AML-193 (cell line): ENCODE measurements at regions not wholly inside any gene's neighbourhood (a gene's known extent, or its start where the extent isn't known, plus 50 kb on each side); places are given as distances from the start of the nearest gene placed in this dataset.
"Not testable (repeated sequence)": the region's sequence is repeated elsewhere in the genome, so short reads cannot be mapped to it uniquely, and the experiment has no call there.

ENCODE experiments used
- DNase-seq, 2 experiments: peaks; one replicate each; lab custom pipeline; 2025; lab: John Stamatoyannopoulos, UW

GRCh38 chr4:188435381-188435780 lies 296.1 kb downstream of the TRIML1 start:
- no peak for DNase-seq

DNA sequence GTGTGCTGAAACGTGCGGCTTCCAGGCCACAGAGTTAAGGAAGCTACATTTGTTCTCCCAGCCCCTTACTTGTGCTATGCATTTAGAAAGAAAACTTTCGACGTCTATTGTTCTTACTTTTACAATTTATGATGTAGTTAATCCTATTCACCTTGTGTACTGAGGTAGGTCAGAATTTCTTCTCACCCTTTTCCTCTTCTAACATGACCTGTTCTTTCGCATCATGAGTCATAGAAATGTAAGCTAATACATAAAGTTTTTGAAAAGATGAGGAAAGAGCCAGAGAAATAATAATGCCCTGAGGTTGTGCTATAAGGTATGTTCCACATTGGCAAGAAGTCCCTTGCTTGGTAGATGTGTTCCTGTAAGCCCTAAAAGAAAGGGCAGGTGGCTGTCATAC lies 298.3 kb downstream of the TRIML1 start:
- no peak for DNase-seq

DNA sequence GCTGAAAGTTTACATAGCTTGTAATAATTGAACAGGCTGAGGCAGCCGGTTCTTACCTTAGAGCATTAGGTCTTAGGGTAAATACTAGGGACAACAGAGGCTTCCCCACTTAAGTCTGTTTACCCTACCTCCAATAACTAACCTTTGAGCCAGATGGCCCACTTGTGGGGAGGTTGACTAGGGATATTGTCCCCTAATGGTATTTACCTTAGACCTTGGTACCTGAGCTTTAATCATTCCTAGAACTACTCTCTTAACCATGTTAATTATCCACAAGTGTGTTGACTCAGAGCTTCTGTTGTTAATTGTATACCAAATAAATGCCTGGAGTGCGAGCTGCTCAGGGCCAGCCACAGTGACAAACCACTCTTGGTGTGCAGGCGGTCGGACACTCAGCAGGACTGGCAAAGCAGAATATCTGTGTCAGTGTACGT lies 299.2 kb downstream of the TRIML1 start:
- DNase-seq = not testable (repeated sequence)

DNA sequence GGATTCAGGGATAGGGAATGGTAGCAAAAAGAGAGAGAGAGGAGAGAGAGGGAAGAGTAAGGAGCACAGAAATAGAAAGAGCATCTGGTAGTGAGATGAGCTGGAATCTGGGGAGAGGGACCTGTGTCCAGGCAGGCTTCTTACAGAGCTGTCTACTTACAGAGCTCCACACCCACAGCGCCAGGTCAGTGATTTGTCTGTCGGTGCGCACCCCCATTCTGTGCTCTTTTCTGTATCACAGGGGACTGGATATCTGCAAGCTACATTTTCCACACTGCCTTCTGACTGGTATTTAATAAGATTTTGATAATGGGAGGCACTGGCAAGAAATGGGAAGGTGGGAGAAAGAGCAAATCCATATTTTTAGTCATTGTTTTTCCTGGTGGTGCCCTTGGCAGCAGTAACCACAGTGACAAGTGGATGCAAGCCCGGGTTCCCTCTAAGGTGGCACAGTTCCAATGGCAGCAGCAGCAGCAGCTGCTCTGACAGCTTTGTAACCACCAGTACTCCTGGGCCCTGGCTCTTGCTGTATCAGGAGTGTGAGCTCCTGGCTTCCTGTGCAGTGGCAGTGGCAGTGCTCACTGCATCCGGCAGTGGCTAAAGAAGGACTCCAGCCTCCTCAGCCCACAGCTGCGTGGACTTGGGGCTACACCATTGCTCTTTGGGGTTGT lies 300.5 kb downstream of the TRIML1 start:
- no peak for DNase-seq

DNA sequence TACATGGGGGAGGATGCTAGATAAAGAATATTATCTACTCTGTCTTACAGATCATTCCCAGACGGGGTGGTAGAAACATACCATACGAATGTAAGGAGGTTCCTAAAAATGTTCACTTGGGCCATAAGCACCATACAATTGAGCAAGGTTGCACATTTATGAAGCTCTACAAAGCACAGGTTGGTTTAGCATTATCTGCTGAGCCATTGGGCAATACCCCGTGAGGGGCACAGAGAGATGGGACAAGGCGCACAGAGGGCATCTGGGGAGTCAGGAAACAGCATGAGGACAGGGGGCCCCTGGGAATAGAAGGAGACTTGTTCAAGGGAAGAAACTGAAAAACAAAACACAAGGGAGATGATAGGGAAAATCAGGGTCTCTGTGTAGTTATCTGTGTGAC lies 305.3 kb downstream of the TRIML1 start:
- DNase-seq = no peak

DNA sequence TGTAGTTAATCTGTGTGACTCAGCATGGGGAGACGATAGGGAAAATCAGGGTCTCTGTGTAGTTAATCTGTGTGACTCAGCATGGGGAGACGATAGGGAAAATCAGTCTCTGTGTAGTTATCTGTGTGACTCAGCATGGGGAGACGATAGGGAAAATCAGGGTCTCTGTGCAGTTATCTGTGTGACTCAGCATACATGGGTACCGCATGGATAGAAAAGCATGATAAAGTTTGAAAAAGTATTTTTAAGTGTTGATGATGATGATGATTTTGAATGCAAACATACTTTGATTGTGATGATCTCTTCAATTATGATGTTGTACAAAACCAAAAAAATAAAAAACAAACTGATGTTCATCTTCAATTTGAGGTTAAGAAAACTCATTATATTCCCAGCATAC lies 309.8 kb downstream of the TRIML1 start:
- DNase-seq = not testable (repeated sequence)

GRCh38 chr4:188450571-188450970 lies 311.3 kb downstream of the TRIML1 start:
- no peak for DNase-seq

DNA sequence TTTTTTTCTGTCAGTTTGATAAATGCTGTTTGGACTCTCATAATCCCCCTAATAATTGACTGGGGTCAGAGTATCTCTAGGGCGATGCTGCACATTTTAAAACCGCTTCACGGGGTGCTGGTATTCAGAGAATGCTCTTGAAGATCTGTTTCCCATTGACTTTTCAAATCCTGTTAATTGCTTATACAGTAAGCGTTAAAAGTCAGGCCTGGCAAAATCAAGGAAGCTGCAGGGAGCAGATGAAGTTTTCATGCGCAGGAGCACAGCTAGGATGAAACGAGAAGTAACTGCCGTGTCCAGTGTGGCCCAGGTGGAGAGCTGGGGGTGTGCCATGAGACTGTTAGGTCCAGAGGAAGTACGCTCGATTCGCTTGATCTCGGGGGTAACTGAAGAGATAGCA lies 312.9 kb downstream of the TRIML1 start:
- no peak for DNase-seq

DNA sequence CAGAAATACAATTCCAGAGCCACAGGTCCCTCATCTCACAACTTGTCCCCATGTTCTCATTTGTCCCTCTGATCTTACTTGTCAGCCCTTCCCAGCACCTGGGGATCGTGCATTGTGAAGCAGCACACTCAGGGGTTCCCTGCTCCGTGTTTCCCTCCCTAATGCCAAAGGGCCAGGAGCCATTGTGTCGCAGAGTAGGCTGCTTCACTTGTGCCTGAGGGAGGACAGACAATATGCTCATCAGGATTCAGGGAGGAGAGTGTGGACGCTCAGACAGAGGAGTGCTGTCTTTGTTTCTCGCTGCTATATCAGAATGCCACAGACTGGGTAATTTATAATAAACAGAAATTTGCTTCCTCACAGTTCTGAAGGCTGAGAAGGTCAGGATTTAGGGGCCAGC lies 315.3 kb downstream of the TRIML1 start:
- DNase-seq = no peak

GRCh38 chr4:188455062-188455752 lies 316.0 kb downstream of the TRIML1 start:
- DNase-seq = no peak

GRCh38 chr4:188459381-188459780 lies 320.1 kb downstream of the TRIML1 start:
- DNase-seq = no peak

- DNase-seq = no peak
Observed at GRCh38 chr4:188463909-188464308, 324.7 kb downstream of the TRIML1 start.

DNA sequence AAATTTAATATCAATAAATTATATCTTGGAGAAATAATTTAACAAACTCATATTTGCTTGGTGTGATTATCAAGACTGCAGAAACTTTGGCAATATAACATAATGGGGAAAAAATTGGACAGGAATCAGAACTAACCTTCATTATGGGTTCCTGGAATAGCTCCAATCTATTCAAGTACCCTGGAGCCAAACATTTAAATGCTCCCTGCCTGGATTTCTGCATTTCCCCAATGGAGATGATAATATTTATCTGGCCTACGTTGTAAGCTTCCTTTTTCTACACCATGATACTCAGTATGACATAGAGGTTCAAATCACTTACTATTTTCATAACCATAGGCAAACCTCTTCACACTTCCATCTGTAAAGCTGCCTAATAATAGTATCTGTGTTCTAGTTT lies 326.8 kb downstream of the TRIML1 start:
- DNase-seq = no peak

GRCh38 chr4:188484256-188484655 lies 345.0 kb downstream of the TRIML1 start:
- no peak for DNase-seq

DNA sequence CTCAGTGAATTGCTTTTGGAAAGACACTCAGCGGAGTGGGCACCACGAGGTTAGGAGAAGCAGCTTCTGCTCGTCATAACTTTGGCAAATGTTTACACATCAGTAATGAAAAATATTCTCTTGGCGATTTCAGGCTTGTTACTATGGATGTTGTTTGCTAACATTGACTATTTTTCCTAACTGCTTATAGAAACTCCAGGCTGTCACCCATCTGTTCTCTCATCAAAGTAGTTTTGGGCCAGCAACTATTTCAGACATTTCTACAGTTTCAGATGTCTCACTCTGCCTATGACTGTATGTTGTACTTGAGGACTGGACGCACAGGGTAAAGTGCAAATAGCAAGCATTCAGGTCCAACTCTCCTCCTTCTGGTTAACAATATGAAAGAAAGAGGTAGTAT lies 346.7 kb downstream of the TRIML1 start:
- DNase-seq = no peak

DNA sequence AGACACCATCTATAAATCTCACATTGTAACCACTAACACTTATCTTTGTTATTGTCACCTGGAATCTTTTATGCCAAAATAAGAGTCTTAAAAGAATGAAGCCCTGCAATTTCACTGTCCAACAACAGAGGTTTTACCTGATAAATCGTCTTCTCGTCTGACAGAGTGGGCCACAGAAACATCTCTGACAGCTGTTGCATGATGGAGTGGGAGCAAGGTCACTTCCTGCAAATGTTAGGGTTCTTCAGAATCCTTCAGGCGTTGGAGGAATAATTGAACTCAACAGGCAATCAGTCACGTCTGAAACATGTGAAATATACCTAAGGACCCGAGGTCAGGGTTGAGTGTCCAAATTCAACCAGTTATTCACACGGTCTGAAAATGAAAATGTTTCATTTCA lies 353.6 kb downstream of the TRIML1 start:
- no peak for DNase-seq

- DNase-seq = no peak
Observed at GRCh38 chr4:188495169-188495568, 355.9 kb downstream of the TRIML1 start.

GRCh38 chr4:188511431-188511830 lies 372.2 kb downstream of the TRIML1 start:
- no peak for DNase-seq

GRCh38 chr4:188532751-188533150 lies 393.5 kb downstream of the TRIML1 start:
- no peak for DNase-seq

DNA sequence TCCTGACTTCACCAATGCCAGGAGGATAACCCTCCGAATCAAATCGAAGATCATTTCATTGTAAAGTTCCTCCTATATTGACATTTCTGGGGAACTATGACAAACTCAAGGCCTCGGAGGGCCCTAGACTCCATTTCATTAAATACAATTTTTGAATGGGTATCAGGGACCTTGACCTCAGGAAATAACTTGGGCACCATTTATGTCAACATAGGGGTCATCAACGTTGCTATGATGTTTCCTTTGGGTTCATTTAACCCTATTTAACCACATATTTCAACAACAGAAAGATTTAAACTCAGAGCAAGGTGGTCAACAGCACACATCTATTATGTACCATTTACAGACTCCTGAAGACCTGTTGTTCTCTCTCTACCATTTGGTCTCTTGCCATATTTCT lies 395.1 kb downstream of the TRIML1 start:
- no peak for DNase-seq

DNA sequence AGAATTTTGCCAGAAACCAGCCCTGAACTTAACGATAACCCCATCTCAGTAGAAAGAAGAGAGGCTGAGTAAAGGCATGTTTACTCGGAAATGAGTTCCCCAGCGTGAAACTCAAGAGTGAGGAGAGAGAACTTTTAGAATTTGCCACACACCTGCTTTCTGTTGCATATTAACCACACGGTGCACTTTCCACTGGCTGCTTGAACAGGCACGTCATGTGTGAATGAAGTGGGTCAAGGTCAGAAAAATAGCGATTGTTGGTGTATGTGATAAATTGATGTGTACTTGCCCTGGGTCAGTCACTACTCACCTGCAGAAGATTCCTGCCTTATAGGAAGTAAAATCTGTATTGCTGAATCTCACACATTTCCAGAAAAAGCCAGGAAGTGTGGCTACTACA lies 395.7 kb downstream of the TRIML1 start:
- DNase-seq = no peak

- DNase-seq = no peak
Observed at GRCh38 chr4:188536826-188537225, 397.6 kb downstream of the TRIML1 start.

GRCh38 chr4:188550296-188550695 lies 411.1 kb downstream of the TRIML1 start:
- no peak for DNase-seq

GRCh38 chr4:188551156-188551555 lies 411.9 kb downstream of the TRIML1 start:
- no peak for DNase-seq
